ENCODE measurements at regions not wholly inside any gene's neighbourhood (a gene's known extent, or its start where the extent isn't known, plus 50 kb on each side); places are given as distances from the start of the nearest gene placed in this dataset.

GRCh38 chr20:40766790-40767614 lies 78.0 kb upstream of the MAFB start:
- 74 to 75% methylated on average over 5 of the region's 5 CpGs for WGBS, 2 donors
- DNase-seq = no peak
- intact Hi-C loops (cut with DNase I) = no loop called here

GRCh38 chr20:40767615-40767924 lies 78.5 kb upstream of the MAFB start:
- no peaks in the 10 kb centered on the region for H3K9me3 ChIP-seq
- no peak for TF ChIP-seq POLR2A (IDR thresholded peaks at IDR 0.05)
- H3K27ac ChIP-seq = no peak overlapping the region
- DNase-seq = no peak
- H3K36me3 ChIP-seq = no peaks in the 10 kb centered on the region
- intact Hi-C loops (cut with DNase I) = no loop called here
- H3K4me3 ChIP-seq = no peak overlapping the region
- no peaks in the 10 kb centered on the region for H3K4me1 ChIP-seq
- no peaks in the 10 kb centered on the region for H3K27me3 ChIP-seq
- WGBS, 2 donors = 90 to 91% methylated on average over 3 of the region's 3 CpGs

More at GRCh38 chr20:40766790-40767614, 78.0 kb upstream of the MAFB start:
- TF ChIP-seq POLR2AphosphoS5 (IDR thresholded peaks at IDR 0.05) (no peak), CTCF (IDR thresholded peaks at IDR 0.05) (no peak), POLR2A (IDR thresholded peaks at IDR 0.05) (no peak), EP300 (IDR thresholded peaks at IDR 0.05) (no peak)
- Histone ChIP-seq H3K4me1 (no peaks in the 10 kb centered on the region), H3K9me3 (no peaks in the 10 kb centered on the region), H3K27ac (no peak overlapping the region), H3K4me3 (no peak overlapping the region), H3K36me3 (no peaks in the 10 kb centered on the region), H3K27me3 (no peaks in the 10 kb centered on the region)

- Histone ChIP-seq H3K27ac (no peak overlapping the region), H3K9me3 (no peaks in the 10 kb centered on the region), H3K4me3 (no peak overlapping the region), H3K4me1 (no peaks in the 10 kb centered on the region), H3K36me3 (no peaks in the 10 kb centered on the region), H3K27me3 (no peaks in the 10 kb centered on the region)
- intact Hi-C loops (cut with DNase I) = no loop called here
- no peak for TF ChIP-seq EP300 (IDR thresholded peaks at IDR 0.05)
- TF ChIP-seq POLR2AphosphoS5 (IDR thresholded peaks at IDR 0.05) = no peak
- TF ChIP-seq POLR2A (IDR thresholded peaks at IDR 0.05) = no peak
- TF ChIP-seq CTCF (IDR thresholded peaks at IDR 0.05) = no peak
- no peak for DNase-seq
- WGBS, 2 donors = 92% methylated on average over 3 of the region's 3 CpGs
These were observed 79.1 kb upstream of the MAFB start for GRCh38 chr20:40768105-40768504.

- Histone ChIP-seq H3K9me3 (no peaks in the 10 kb centered on the region), H3K36me3 (no peaks in the 10 kb centered on the region), H3K27me3 (no peaks in the 10 kb centered on the region), H3K4me3 (no peak overlapping the region), H3K4me1 (no peaks in the 10 kb centered on the region), H3K27ac (no peak overlapping the region)
- WGBS, 2 donors = 69 to 71% methylated on average over 2 of the region's 2 CpGs
- TF ChIP-seq EP300 (IDR thresholded peaks at IDR 0.05) = no peak
- TF ChIP-seq POLR2AphosphoS5 (IDR thresholded peaks at IDR 0.05) = no peak
- TF ChIP-seq CTCF (IDR thresholded peaks at IDR 0.05) = no peak
- no peak for TF ChIP-seq POLR2A (IDR thresholded peaks at IDR 0.05)
- no peak for DNase-seq
- intact Hi-C loops (cut with DNase I) = no loop called here
These were observed 80.7 kb upstream of the MAFB start for GRCh38 chr20:40769677-40770285.

- Histone ChIP-seq H3K4me1 (no peaks in the 10 kb centered on the region), H3K9me3 (no peaks in the 10 kb centered on the region), H3K4me3 (no peak overlapping the region), H3K27me3 (no peaks in the 10 kb centered on the region), H3K27ac (no peak overlapping the region), H3K36me3 (no peaks in the 10 kb centered on the region)
- peak; percentile 71 for DNase-seq
- 67 to 79% methylated on average over 13 of the region's 13 CpGs for WGBS, 2 donors
- TF ChIP-seq POLR2A (IDR thresholded peaks at IDR 0.05) = no peak
- intact Hi-C loops (cut with DNase I) = no loop called here
These were observed 81.7 kb upstream of the MAFB start for GRCh38 chr20:40770564-40771307.
